Tibial nerve (tissue), 4 donors: ENCODE measurements at regions not wholly inside any gene's neighbourhood (a gene's known extent, or its start where the extent isn't known, plus 50 kb on each side); places are given as distances from the start of the nearest gene placed in this dataset.

Experiments
- DNase-seq, 2 donors: peaks; one replicate each; pipeline ENCODE4 v3.0.0-alpha.2; 2019; ENCODE audit warnings: low spot score in 2 of 2
- H3K27ac ChIP-seq, 4 donors: fragments of 200-600 bp; sonication (generic) in 3 of 4; one replicate each; pipeline ENCODE4 v1.5.1; 2017 to 2019; ENCODE audit warnings: mild to moderate bottlenecking in 1 of 4
- H3K27me3 ChIP-seq, 2 donors: fragments of 200-600 bp; sonication (generic) in 1 of 2; one replicate each; pipeline versions ENCODE4 v1.5.1 to v1.6.0; 2017 to 2019
- H3K36me3 ChIP-seq, 3 donors: fragments of 200-600 bp; sonication (generic); one replicate each; pipeline ENCODE4 v1.5.1; 2018 to 2019
- H3K4me1 ChIP-seq, 4 donors: fragments of 200-600 bp; sonication (generic) in 3 of 4; one replicate each; pipeline ENCODE4 v1.5.1; 2017 to 2019
- H3K4me3 ChIP-seq, 4 donors: fragments of 200-600 bp; sonication (generic) in 3 of 4; one replicate each; pipeline ENCODE4 v1.5.1; 2017 to 2019; ENCODE audit warnings: mild to moderate bottlenecking in 1 of 4, moderate library complexity in 1 of 4
- H3K9me3 ChIP-seq, 4 donors: fragments of 200-600 bp; sonication (generic) in 3 of 4; one replicate each; pipeline ENCODE4 v1.5.1; 2017 to 2019
- CTCF ChIP-seq, 5 experiments: fragments of 200-600 bp in 3 of 5; fragments of 450-650 bp in 2 of 5; sonication (generic) in 3 of 5; IDR thresholded peaks; one replicate each; pipeline ENCODE4 v1.5.1; 2016 to 2019; ENCODE audit warnings: antibody characterized with exemption in 5 of 5, mild to moderate bottlenecking in 3 of 5, moderate library complexity in 2 of 5
- EP300 ChIP-seq, 2 donors: sonication (generic); formaldehyde crosslinking; IDR thresholded peaks; one replicate each; pipeline ENCODE4 v1.6.1; 2017; ENCODE audit warnings: antibody characterized with exemption in 2 of 2, mild to moderate bottlenecking in 1 of 2
- POLR2A ChIP-seq, 2 donors: fragments of 450-650 bp; IDR thresholded peaks; one replicate each; pipeline ENCODE4 v1.6.1; 2017; ENCODE audit warnings: antibody characterized with exemption in 2 of 2, mild to moderate bottlenecking in 2 of 2, moderate library complexity in 2 of 2
- WGBS, 2 donors: methylation state at CpG; one replicate each; pipeline ENCODE4 v1.1.5; 2018; 5-methylcytosine and 5-hydroxymethylcytosine counted together

DNA sequence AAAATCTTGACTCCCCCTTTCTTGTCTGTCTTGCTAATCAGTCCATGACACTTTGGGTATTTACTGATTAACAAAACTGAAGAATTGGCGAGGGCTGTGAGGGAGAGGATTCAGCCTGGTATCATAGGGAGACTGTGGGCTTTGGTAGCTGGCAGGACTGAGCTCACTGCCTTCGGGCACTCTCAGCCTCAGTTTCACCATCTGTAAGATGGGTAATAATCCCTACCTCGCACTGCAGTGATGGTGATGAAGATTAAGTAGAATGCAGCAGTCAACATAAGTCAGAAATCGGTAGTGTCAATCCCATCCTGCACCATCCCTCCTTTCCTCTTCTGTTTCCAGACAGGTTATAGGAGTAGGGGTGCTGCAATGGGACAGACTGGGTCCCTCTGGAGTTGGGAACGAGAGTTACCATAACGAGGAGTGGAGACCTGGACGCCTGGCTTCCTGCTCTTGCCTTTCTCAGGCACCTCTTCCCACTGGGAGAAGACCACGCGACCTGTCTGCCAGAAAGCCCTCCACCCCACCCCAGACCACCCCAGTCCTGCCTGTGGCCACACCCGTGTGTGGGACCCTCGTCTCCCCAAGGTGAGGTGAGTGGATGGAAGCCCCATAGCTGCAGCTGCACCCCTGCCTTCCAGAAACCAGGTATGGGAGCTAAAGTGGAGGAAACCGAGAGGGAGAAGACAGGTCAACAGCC, 99.1 kb downstream of the SNX5 start:
- 79 to 81% methylated on average over 11 to 12 of the region's 12 CpGs for WGBS, 2 donors
- no peaks in the 10 kb centered on the region for H3K36me3 ChIP-seq
- H3K27ac ChIP-seq, result peak overlapping the region in 3 of 4 donors; percentile 12 to 56 (median 42)
- DNase-seq, result no peak
- H3K9me3 ChIP-seq, result no peaks in the 10 kb centered on the region
- H3K4me1 ChIP-seq, result peaks cover 0 to 43% (median 7%) of the 10 kb centered on the region in 4 donors
- no peaks in the 10 kb centered on the region for H3K27me3 ChIP-seq
- no peak overlapping the region for H3K4me3 ChIP-seq
- TF ChIP-seq POLR2A (IDR thresholded peaks at IDR 0.05), result no peak
- no peak for TF ChIP-seq CTCF (IDR thresholded peaks at IDR 0.05)
- no peak for TF ChIP-seq EP300 (IDR thresholded peaks at IDR 0.05)

- H3K27ac ChIP-seq, result no peak overlapping the region
- no peaks in the 10 kb centered on the region for H3K36me3 ChIP-seq
- no peaks in the 10 kb centered on the region for H3K27me3 ChIP-seq
- DNase-seq, result no peak
- WGBS, 2 donors, result 77 to 80% methylated on average over 4 of the region's 4 CpGs
- peaks cover 0 to 40% (median 4%) of the 10 kb centered on the region in 4 donors for H3K4me1 ChIP-seq
- no peak overlapping the region for H3K4me3 ChIP-seq
- no peaks in the 10 kb centered on the region for H3K9me3 ChIP-seq
- TF ChIP-seq EP300 (IDR thresholded peaks at IDR 0.05) (no peak), CTCF (IDR thresholded peaks at IDR 0.05) (no peak), POLR2A (IDR thresholded peaks at IDR 0.05) (no peak)
Measured at GRCh38 chr20:17868700-17869231, 99.8 kb downstream of the SNX5 start.

GRCh38 chr20:17868151-17868550, 100.4 kb downstream of the SNX5 start:
- H3K4me1 ChIP-seq, result peaks cover 0 to 41% (median 2%) of the 10 kb centered on the region in 4 donors
- H3K36me3 ChIP-seq, result no peaks in the 10 kb centered on the region
- TF ChIP-seq POLR2A (IDR thresholded peaks at IDR 0.05) (no peak), EP300 (IDR thresholded peaks at IDR 0.05) (no peak), CTCF (IDR thresholded peaks at IDR 0.05) (no peak)
- no peak for DNase-seq
- H3K4me3 ChIP-seq, result no peak overlapping the region
- 73 to 81% methylated on average over 4 of the region's 4 CpGs for WGBS, 2 donors
- no peaks in the 10 kb centered on the region for H3K27me3 ChIP-seq
- H3K27ac ChIP-seq, result no peak overlapping the region
- H3K9me3 ChIP-seq, result no peaks in the 10 kb centered on the region

DNA sequence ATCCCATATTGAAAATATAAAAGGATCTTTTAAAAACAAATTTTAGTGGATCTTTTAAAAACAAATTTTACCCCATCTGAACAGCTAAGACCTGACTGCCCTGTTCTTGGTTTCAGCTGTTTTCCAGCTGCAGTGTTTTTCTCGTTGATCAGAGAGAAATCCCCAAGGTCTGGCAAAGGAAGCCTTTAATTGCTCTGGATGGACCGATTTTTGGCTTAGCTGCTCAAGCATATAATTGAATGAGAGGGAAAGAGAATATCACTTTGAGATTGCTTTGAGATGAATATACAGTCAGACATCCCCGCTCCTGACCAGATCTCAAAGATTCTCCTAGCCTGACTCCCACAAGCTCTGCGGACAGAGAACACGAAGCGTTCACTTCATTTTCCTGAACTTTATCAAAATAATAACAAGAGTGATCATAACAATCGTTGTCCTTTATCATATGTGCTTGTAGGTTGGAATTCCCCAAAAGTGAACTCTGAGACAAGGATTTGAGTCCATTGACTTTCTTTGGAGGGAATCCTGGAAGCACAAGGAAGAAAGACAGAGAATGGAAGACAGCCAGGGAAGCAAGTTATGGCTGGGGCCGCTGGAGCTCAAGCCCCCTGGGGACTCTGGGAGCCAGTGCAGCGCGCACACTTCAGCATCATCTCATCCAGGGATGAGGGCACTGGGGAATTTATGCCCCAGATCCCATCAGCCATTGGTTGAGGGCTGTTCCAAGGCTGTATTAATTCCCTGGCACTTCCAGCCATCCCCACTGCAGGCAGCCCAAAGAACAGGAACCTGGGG, 101.3 kb downstream of the SNX5 start:
- TF ChIP-seq CTCF (IDR thresholded peaks at IDR 0.05), result no peak
- TF ChIP-seq POLR2A (IDR thresholded peaks at IDR 0.05), result no peak
- TF ChIP-seq EP300 (IDR thresholded peaks at IDR 0.05), result no peak
- peaks cover 0 to 46% (median 2%) of the 10 kb centered on the region in 4 donors for H3K4me1 ChIP-seq
- H3K4me3 ChIP-seq, result no peak overlapping the region
- no peak for DNase-seq
- H3K27ac ChIP-seq, result peak overlapping the region in 2 of 4 donors; percentile 41 to 66
- WGBS, 2 donors, result 56 to 60% methylated on average over 10 of the region's 10 CpGs
- no peaks in the 10 kb centered on the region for H3K27me3 ChIP-seq
- no peaks in the 10 kb centered on the region for H3K9me3 ChIP-seq
- no peaks in the 10 kb centered on the region for H3K36me3 ChIP-seq
